ENCODE measurements at regions not wholly inside any gene's neighbourhood (a gene's known extent, or its start where the extent isn't known, plus 50 kb on each side); places are given as distances from the start of the nearest gene placed in this dataset.
A peak's percentile ranks its signal among the peaks of the same experiment; 100 is the strongest.

GRCh38 chr2:132274000-132274399 lies 112.2 kb upstream of the ANKRD30BL start:
- no TSS peak for BruUV-seq (replicated peaks)
- ATAC-seq, result no peak
- H3K9me1 ChIP-seq (ENCODE audit: control insufficient read depth, insufficient read depth, low read length), result no peaks in the 10 kb centered on the region
- no peak overlapping the region for H3K4me3 ChIP-seq
- H3K79me2 ChIP-seq (ENCODE audit: control insufficient read depth, insufficient read depth, low read length), result no peaks in the 10 kb centered on the region
- no peak overlapping the region for H3K4me2 ChIP-seq (ENCODE audit: insufficient read depth, low read length)
- FAIRE-seq, result no peak
- no peaks in the 10 kb centered on the region for H3K36me3 ChIP-seq (ENCODE audit: control insufficient read depth, insufficient read depth, low read length)
- no peaks in the 10 kb centered on the region for H4K20me1 ChIP-seq (replicated peaks; ENCODE audit: control insufficient read depth, insufficient read depth, low read length)
- TF ChIP-seq ZNF512 (tag; IDR thresholded peaks at IDR 0.05), result 0 out of 2 replicates have a peak, but pooled peaks have one; percentile 29
- TF ChIP-seq E2F4 (CRISPR knock-in tag; IDR thresholded peaks at IDR 0.05; ENCODE audit: low read depth), result no peak
- 1% methylated on average over 10 of the region's 10 CpGs for WGBS (ENCODE audit: insufficient coverage, low coverage, missing lambda C conversion rate)
- DNase-seq (ENCODE audit: extremely low read depth in 1 of 4, low spot score in 3 of 4), result no peak
- H3K27ac ChIP-seq (ENCODE audit: extremely low read depth, low read depth, low read length), result no peak overlapping the region
- POLR2A ChIA-PET, result no interaction called here
- no peak overlapping the region for H2AFZ ChIP-seq (ENCODE audit: low read depth, low read length)
- H3K4me1 ChIP-seq (replicated peaks in 1 of 2; ENCODE audit: control insufficient read depth in 2 of 2, insufficient read depth in 2 of 2, low read length in 2 of 2), result peaks cover 0 to 6% of the 10 kb centered on the region in 2 experiments; a peak in 2 of 5 replicates
- H3K9ac ChIP-seq (ENCODE audit: insufficient read depth in 1 of 2, low read depth in 2 of 2, low read length in 2 of 2), result no peak overlapping the region
- peaks cover 0 to 29% of the 10 kb centered on the region in 2 experiments; a peak in 4 of 5 replicates for H3K27me3 ChIP-seq (ENCODE audit: control insufficient read depth in 2 of 2, insufficient read depth in 2 of 2, low read length in 2 of 2)
- no peaks in the 10 kb centered on the region for H3K9me3 ChIP-seq (replicated peaks; ENCODE audit: control insufficient read depth, insufficient read depth, low read depth, low read length)
- CTCF ChIA-PET (ENCODE audit: low intra/inter-chr PET ratio), result interaction anchor here (0.6 kb wide), 1 partner anchor 335 kb away, joined by 6 read pairs; no protein-coding TSS in a partner anchor
- in situ Hi-C loops (cut with MboI) (no loop called here), intact Hi-C loops (cut with micrococcal nuclease) (no loop called here)

GRCh38 chr2:132275396-132275795 lies 113.6 kb upstream of the ANKRD30BL start:
- H3K9me1 ChIP-seq (ENCODE audit: control insufficient read depth, insufficient read depth, low read length), result no peaks in the 10 kb centered on the region
- in situ Hi-C loops (cut with MboI), result no loop called here
- no peaks in the 10 kb centered on the region for H3K79me2 ChIP-seq (ENCODE audit: control insufficient read depth, insufficient read depth, low read length)
- H3K36me3 ChIP-seq (ENCODE audit: control insufficient read depth, insufficient read depth, low read length), result no peaks in the 10 kb centered on the region
- H3K9me3 ChIP-seq (replicated peaks; ENCODE audit: control insufficient read depth, insufficient read depth, low read depth, low read length), result no peaks in the 10 kb centered on the region
- no peak overlapping the region for H3K27ac ChIP-seq (ENCODE audit: extremely low read depth, low read depth, low read length)
- DNase-seq (ENCODE audit: extremely low read depth in 1 of 4, low spot score in 3 of 4) (no peak), ATAC-seq (no peak), FAIRE-seq (no peak)
- H3K4me1 ChIP-seq (replicated peaks in 1 of 2; ENCODE audit: control insufficient read depth in 2 of 2, insufficient read depth in 2 of 2, low read length in 2 of 2), result peaks cover 0 to 6% of the 10 kb centered on the region in 2 experiments; a peak in 2 of 5 replicates
- H3K4me2 ChIP-seq (ENCODE audit: insufficient read depth, low read length), result no peak overlapping the region
- 5% methylated on average over 15 of the region's 17 CpGs for WGBS (ENCODE audit: insufficient coverage, low coverage, missing lambda C conversion rate)
- H4K20me1 ChIP-seq (replicated peaks; ENCODE audit: control insufficient read depth, insufficient read depth, low read length), result no peaks in the 10 kb centered on the region
- no peak overlapping the region for H3K9ac ChIP-seq (ENCODE audit: insufficient read depth in 1 of 2, low read depth in 2 of 2, low read length in 2 of 2)
- ChIA-PET CTCF (ENCODE audit: low intra/inter-chr PET ratio) (no interaction called here), POLR2A (no interaction called here)
- H2AFZ ChIP-seq (ENCODE audit: low read depth, low read length), result no peak overlapping the region
- BruUV-seq (replicated peaks), result no TSS peak
- H3K27me3 ChIP-seq (ENCODE audit: control insufficient read depth in 2 of 2, insufficient read depth in 2 of 2, low read length in 2 of 2), result peaks cover 0 to 31% of the 10 kb centered on the region in 2 experiments; a peak in 4 of 5 replicates
- H3K4me3 ChIP-seq, result no peak overlapping the region
- intact Hi-C loops (cut with micrococcal nuclease), result no loop called here
- TF ChIP-seq MYNN (IDR thresholded peaks at IDR 0.05) (no peak), MYNN (CRISPR knock-in tag; IDR thresholded peaks at IDR 0.05) (no peak), POLR2G (IDR thresholded peaks at IDR 0.05; ENCODE audit: low read depth, low read length) (no peak), AFF1 (IDR thresholded peaks at IDR 0.05; ENCODE audit: low read depth in 1 of 2, partially characterized antibody in 2 of 2) (no peak), KAT8 (IDR thresholded peaks at IDR 0.05; ENCODE audit: low read depth) (no peak)
- TF ChIP-seq, protein P1, sequence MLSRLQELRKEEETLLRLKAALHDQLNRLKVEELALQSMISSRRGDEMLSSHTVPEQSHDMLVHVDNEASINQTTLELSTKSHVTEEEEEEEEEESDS (CRISPR knock-in tag; IDR thresholded peaks at IDR 0.05), result no peak
